ENCODE measurements at regions not wholly inside any gene's neighbourhood (a gene's known extent, or its start where the extent isn't known, plus 50 kb on each side); places are given as distances from the start of the nearest gene placed in this dataset.

DNA sequence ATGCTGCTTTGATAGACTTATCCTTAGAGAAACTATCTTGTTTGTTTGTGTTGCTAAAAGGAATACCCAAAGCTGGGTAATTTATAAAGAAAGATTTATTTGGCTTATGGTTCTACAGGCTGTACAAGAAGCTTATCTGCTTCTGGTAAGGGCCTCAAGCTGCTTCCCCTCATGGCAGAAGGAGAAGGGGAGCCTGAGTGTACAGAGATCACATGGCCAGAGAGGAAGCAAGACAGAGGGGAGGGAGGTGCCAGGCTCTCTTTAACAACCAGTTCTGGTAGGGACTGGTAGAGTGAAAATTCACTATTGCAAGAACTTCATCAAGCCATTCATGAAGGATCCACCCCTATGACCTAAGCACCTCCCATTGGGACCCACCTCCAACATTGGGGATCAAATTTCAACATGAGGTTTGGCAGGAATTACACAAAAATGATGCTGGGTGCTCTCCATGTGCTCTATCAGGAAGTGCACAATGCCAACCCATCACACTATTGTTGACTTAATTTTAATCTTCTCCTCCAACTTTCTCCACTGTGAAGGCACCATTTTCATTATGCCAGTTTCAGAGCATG, 115.1 kb upstream of the SHB start:
- no peak overlapping the region for H3K4me3 ChIP-seq (replicated peaks in 1 of 3; ENCODE audit: low read depth in 2 of 3, low read length in 3 of 3)
- no peak overlapping the region for H3K9ac ChIP-seq (ENCODE audit: insufficient read depth, low read length, poor library complexity, severe bottlenecking)
- no peaks in the 10 kb centered on the region for H3K36me3 ChIP-seq (replicated peaks in 1 of 2; ENCODE audit: control insufficient read depth in 1 of 2, insufficient read depth in 2 of 2, low read length in 2 of 2)
- Mint-ChIP-seq H3K4me3 (no peak overlapping the region), H3K9me3 (peaks cover 0 to 4% (median 0%) of the 10 kb centered on the region in 7 donors), H3K27ac (no peak overlapping the region), H3K27me3 (ENCODE audit: low read depth in 3 of 3) (peaks cover 0 to 7% (median 4%) of the 10 kb centered on the region in 3 donors), H3K4me1 (peaks cover 4% of the 10 kb centered on the region), H3K36me3 (no peaks in the 10 kb centered on the region)
- no peak for TF ChIP-seq CTCF (IDR thresholded peaks at IDR 0.05)
- H3K9me3 ChIP-seq (replicated peaks in 1 of 2; ENCODE audit: control insufficient read depth in 1 of 2, insufficient read depth in 1 of 2, low read length in 2 of 2) = no peaks in the 10 kb centered on the region
- H2AFZ ChIP-seq (ENCODE audit: insufficient read depth, low read depth, low read length, poor library complexity, severe bottlenecking) = no peak overlapping the region
- no peaks in the 10 kb centered on the region for H4K20me1 ChIP-seq (ENCODE audit: insufficient read depth, low read length)
- H3K27me3 ChIP-seq (ENCODE audit: control insufficient read depth in 2 of 2, insufficient read depth in 2 of 2, low read length in 2 of 2) = no peaks in the 10 kb centered on the region
- H3K79me2 ChIP-seq (ENCODE audit: insufficient read depth, low read length) = no peaks in the 10 kb centered on the region
- H3K4me1 ChIP-seq (ENCODE audit: control insufficient read depth in 1 of 2, insufficient read depth in 2 of 2, low read length in 2 of 2) = no peaks in the 10 kb centered on the region
- intact Hi-C loops (cut with micrococcal nuclease) = no loop called here
- no peak overlapping the region for H3K4me2 ChIP-seq (replicated peaks; ENCODE audit: extremely low read depth, low read length, poor library complexity, severe bottlenecking)
- no peak for DNase-seq
- no peak overlapping the region for H3K27ac ChIP-seq (ENCODE audit: low read depth in 1 of 2, low read length in 2 of 2)

GRCh38 chr9:38182321-38182720, 113.3 kb upstream of the SHB start:
- no peaks in the 10 kb centered on the region for H3K27me3 ChIP-seq (ENCODE audit: control insufficient read depth in 2 of 2, insufficient read depth in 2 of 2, low read length in 2 of 2)
- DNase-seq = no peak
- H2AFZ ChIP-seq (ENCODE audit: insufficient read depth, low read depth, low read length, poor library complexity, severe bottlenecking) = no peak overlapping the region
- peaks cover 8% of the 10 kb centered on the region for H3K4me1 Mint-ChIP-seq
- no peak overlapping the region for H3K4me3 Mint-ChIP-seq
- no peak for TF ChIP-seq CTCF (IDR thresholded peaks at IDR 0.05)
- intact Hi-C loops (cut with micrococcal nuclease) = no loop called here
- H3K79me2 ChIP-seq (ENCODE audit: insufficient read depth, low read length) = no peaks in the 10 kb centered on the region
- H3K4me1 ChIP-seq (ENCODE audit: control insufficient read depth in 1 of 2, insufficient read depth in 2 of 2, low read length in 2 of 2) = no peaks in the 10 kb centered on the region
- no peak overlapping the region for H3K4me3 ChIP-seq (replicated peaks in 1 of 3; ENCODE audit: low read depth in 2 of 3, low read length in 3 of 3)
- no peaks in the 10 kb centered on the region for H3K36me3 Mint-ChIP-seq
- no peaks in the 10 kb centered on the region for H3K9me3 ChIP-seq (replicated peaks in 1 of 2; ENCODE audit: control insufficient read depth in 1 of 2, insufficient read depth in 1 of 2, low read length in 2 of 2)
- no peak overlapping the region for H3K4me2 ChIP-seq (replicated peaks; ENCODE audit: extremely low read depth, low read length, poor library complexity, severe bottlenecking)
- H3K27me3 Mint-ChIP-seq (ENCODE audit: low read depth in 3 of 3) = peaks cover 0 to 2% (median 2%) of the 10 kb centered on the region in 3 donors
- no peaks in the 10 kb centered on the region for H4K20me1 ChIP-seq (ENCODE audit: insufficient read depth, low read length)
- no peak overlapping the region for H3K27ac Mint-ChIP-seq
- no peaks in the 10 kb centered on the region for H3K36me3 ChIP-seq (replicated peaks in 1 of 2; ENCODE audit: control insufficient read depth in 1 of 2, insufficient read depth in 2 of 2, low read length in 2 of 2)
- H3K9ac ChIP-seq (ENCODE audit: insufficient read depth, low read length, poor library complexity, severe bottlenecking) = no peak overlapping the region
- peaks cover 0 to 4% (median 0%) of the 10 kb centered on the region in 7 donors for H3K9me3 Mint-ChIP-seq
- no peak overlapping the region for H3K27ac ChIP-seq (ENCODE audit: low read depth in 1 of 2, low read length in 2 of 2)

Data from CD14-positive monocyte (primary cell).